Astrocyte (in vitro differentiated cells and primary cell): ENCODE measurements at regions not wholly inside any gene's neighbourhood (a gene's known extent, or its start where the extent isn't known, plus 50 kb on each side); places are given as distances from the start of the nearest gene placed in this dataset.

Experiments
- DNase-seq: peaks from one replicate; pipeline ENCODE4 v3.0.0-alpha.2; 2010; ENCODE audit warnings: low read depth
- FAIRE-seq: peaks from 2 replicates; lab custom pipeline; 2011; peaks lifted over from hg19 to GRCh38; lab: Jason Lieb, UNC
- H2AFZ ChIP-seq: 2 replicates; pipeline ENCODE4 v1.6.0; 2012; ENCODE audit warnings: low read depth, low read length, inconsistent platforms
- H3K27ac ChIP-seq: 2 replicates; pipeline ENCODE4 v1.5.1; 2011; ENCODE audit warnings: low read depth, low read length, inconsistent platforms
- H3K27me3 ChIP-seq: 2 replicates; pipeline ENCODE4 v1.6.0; 2011; ENCODE audit warnings: low read length, inconsistent platforms; ENCODE audit not compliant: insufficient read depth
- H3K36me3 ChIP-seq: 2 replicates; pipeline ENCODE4 v1.5.1; 2011; ENCODE audit warnings: low read length, inconsistent platforms; ENCODE audit not compliant: insufficient read depth
- H3K4me1 ChIP-seq: 2 replicates; pipeline ENCODE4 v1.5.1; 2011; ENCODE audit warnings: low read length, inconsistent platforms; ENCODE audit not compliant: insufficient read depth
- H3K4me2 ChIP-seq: 2 replicates; pipeline ENCODE4 v1.6.0; 2012; ENCODE audit warnings: low read length, inconsistent platforms
- H3K4me3 ChIP-seq: 2 replicates; pipeline ENCODE4 v1.5.1; 2011; ENCODE audit warnings: low read depth, mild to moderate bottlenecking, low read length, inconsistent platforms; ENCODE audit not compliant: insufficient read depth
- H3K79me2 ChIP-seq: 2 replicates; pipeline ENCODE4 v1.6.0; 2012; ENCODE audit warnings: mild to moderate bottlenecking, low read length, inconsistent platforms; ENCODE audit not compliant: insufficient read depth
- H3K9ac ChIP-seq: 2 replicates; pipeline ENCODE4 v1.6.0; 2012; ENCODE audit warnings: mild to moderate bottlenecking, low read length, inconsistent platforms
- H3K9me3 ChIP-seq: 2 replicates; pipeline ENCODE4 v1.5.1; 2012; ENCODE audit warnings: low read depth, mild to moderate bottlenecking, low read length, inconsistent platforms; ENCODE audit not compliant: insufficient read depth
- H4K20me1 ChIP-seq: 2 replicates; pipeline ENCODE4 v1.6.0; 2012; ENCODE audit warnings: low read length, inconsistent platforms; ENCODE audit not compliant: insufficient read depth
- H3K27ac Mint-ChIP-seq: one replicate; pipeline ENCODE4 v1.8.0; 2021; ENCODE audit warnings: mild to moderate bottlenecking, mixed read lengths; ENCODE audit not compliant: unreplicated experiment
- H3K27me3 Mint-ChIP-seq: one replicate; pipeline ENCODE4 v1.8.0; 2021; ENCODE audit warnings: low read depth, mixed read lengths; ENCODE audit not compliant: unreplicated experiment
- H3K36me3 Mint-ChIP-seq: one replicate; pipeline ENCODE4 v1.8.0; 2021; ENCODE audit warnings: low read depth, mixed read lengths; ENCODE audit not compliant: unreplicated experiment
- H3K4me1 Mint-ChIP-seq: one replicate; pipeline ENCODE4 v1.8.0; 2021; ENCODE audit warnings: low read depth, mixed read lengths; ENCODE audit not compliant: unreplicated experiment
- H3K4me3 Mint-ChIP-seq: one replicate; pipeline ENCODE4 v1.8.0; 2021; ENCODE audit warnings: mild to moderate bottlenecking, moderate library complexity, mixed read lengths; ENCODE audit not compliant: unreplicated experiment
- H3K9me3 Mint-ChIP-seq: one replicate; pipeline ENCODE4 v1.8.0; 2021; ENCODE audit warnings: mild to moderate bottlenecking, mixed read lengths; ENCODE audit not compliant: unreplicated experiment
- CTCF ChIP-seq: IDR thresholded peaks from 2 replicates; pipeline ENCODE4 v1.5.1; 2011; ENCODE audit warnings: low read depth, mild to moderate bottlenecking, inconsistent platforms, low read length, moderate library complexity; ENCODE audit not compliant: insufficient read depth
- EZH2 ChIP-seq: IDR thresholded peaks from 2 replicates; pipeline ENCODE4 v1.6.1; 2012; ENCODE audit warnings: mild to moderate bottlenecking, low read length, inconsistent platforms; ENCODE audit not compliant: insufficient read depth

GRCh38 chr2:157685572-157685971 lies 56.9 kb upstream of the ACVR1C start:
- no peaks in the 10 kb centered on the region for H3K36me3 ChIP-seq
- peaks cover 9% of the 10 kb centered on the region for H3K27me3 Mint-ChIP-seq
- no peaks in the 10 kb centered on the region for H3K27me3 ChIP-seq
- no peak overlapping the region for H2AFZ ChIP-seq
- H3K36me3 Mint-ChIP-seq: peaks cover 13% of the 10 kb centered on the region
- no peak overlapping the region for H3K27ac ChIP-seq
- FAIRE-seq: no peak
- H3K4me1 Mint-ChIP-seq: peaks cover 9% of the 10 kb centered on the region
- H4K20me1 ChIP-seq: no peaks in the 10 kb centered on the region
- no peak overlapping the region for H3K4me3 ChIP-seq
- H3K9me3 Mint-ChIP-seq: no peaks in the 10 kb centered on the region
- no peaks in the 10 kb centered on the region for H3K79me2 ChIP-seq
- H3K9ac ChIP-seq: no peak overlapping the region
- TF ChIP-seq EZH2 (no peak), CTCF (no peak)
- H3K4me2 ChIP-seq: no peak overlapping the region
- H3K4me1 ChIP-seq: no peaks in the 10 kb centered on the region
- no peak overlapping the region for H3K27ac Mint-ChIP-seq
- H3K9me3 ChIP-seq: no peaks in the 10 kb centered on the region
- peak; percentile 27 for DNase-seq
- no peak overlapping the region for H3K4me3 Mint-ChIP-seq

DNA sequence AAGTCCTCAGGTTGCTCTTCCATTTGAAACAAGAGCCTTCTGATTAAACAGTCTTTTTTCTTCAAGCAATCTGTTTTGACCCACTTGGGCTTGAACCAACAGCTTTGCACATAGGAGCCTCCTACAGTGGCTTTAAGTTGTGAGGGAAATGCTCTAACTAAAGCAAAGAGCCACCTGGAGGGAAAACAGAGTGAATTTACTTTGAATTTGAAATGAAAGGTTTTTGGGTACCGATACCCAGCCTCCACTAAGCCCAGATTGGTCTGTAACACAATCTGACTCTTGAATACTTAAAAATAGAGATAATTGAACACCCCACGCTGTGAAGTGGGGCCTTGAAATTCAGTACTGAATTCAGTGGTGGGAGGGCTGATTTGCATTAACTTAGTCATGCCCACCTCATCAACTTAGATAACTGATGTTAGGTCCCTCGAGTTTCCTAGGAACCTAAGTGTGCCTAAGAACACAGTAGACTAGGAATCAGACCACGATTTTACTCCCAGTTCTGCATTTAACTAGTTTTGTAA lies 56.3 kb upstream of the ACVR1C start:
- peaks cover 13% of the 10 kb centered on the region for H3K36me3 Mint-ChIP-seq
- Histone ChIP-seq H3K4me2 (no peak overlapping the region), H3K36me3 (no peaks in the 10 kb centered on the region)

More for the DNA sequence above, 56.3 kb upstream of the ACVR1C start:
- no peak for TF ChIP-seq CTCF
- no peak for TF ChIP-seq EZH2
- Mint-ChIP-seq H3K9me3 (no peaks in the 10 kb centered on the region), H3K4me3 (no peak overlapping the region), H3K4me1 (peaks cover 9% of the 10 kb centered on the region), H3K27me3 (peaks cover 9% of the 10 kb centered on the region), H3K27ac (no peak overlapping the region)
- FAIRE-seq (no peak), DNase-seq (no peak)
- H3K4me1 ChIP-seq: no peaks in the 10 kb centered on the region
- no peak overlapping the region for H3K9ac ChIP-seq
- H3K27me3 ChIP-seq: no peaks in the 10 kb centered on the region
- no peaks in the 10 kb centered on the region for H3K79me2 ChIP-seq
- no peaks in the 10 kb centered on the region for H4K20me1 ChIP-seq
- H3K9me3 ChIP-seq: no peaks in the 10 kb centered on the region
- H3K4me3 ChIP-seq: no peak overlapping the region
- no peak overlapping the region for H3K27ac ChIP-seq
- H2AFZ ChIP-seq: no peak overlapping the region
